Colonic mucosa (tissue), 4 donors: ENCODE measurements at regions not wholly inside any gene's neighbourhood (a gene's known extent, or its start where the extent isn't known, plus 50 kb on each side); places are given as distances from the start of the nearest gene placed in this dataset.

ENCODE experiments used
- DNase-seq: peaks from one replicate; pipeline ENCODE4 v3.0.0-alpha.2; 2020
- H3K27ac ChIP-seq: fragments of 200-600 bp; one replicate; pipeline ENCODE4 v1.8.0; 2021
- H3K27me3 ChIP-seq: fragments of 200-600 bp; one replicate; pipeline ENCODE4 v1.8.0; 2021
- H3K36me3 ChIP-seq: fragments of 200-600 bp; one replicate; pipeline ENCODE4 v1.8.0; 2021
- H3K4me1 ChIP-seq: fragments of 200-600 bp; one replicate; pipeline ENCODE4 v1.8.0; 2021; ENCODE audit warnings: mild to moderate bottlenecking
- H3K4me3 ChIP-seq: fragments of 200-600 bp; one replicate; pipeline ENCODE4 v1.8.0; 2021
- H3K9ac ChIP-seq, 2 donors: one replicate each; pipeline ENCODE4 v1.7.0; 2013; ENCODE audit warnings: control low read depth in 2 of 2, low read depth in 2 of 2, low read length in 2 of 2
- H3K9me3 ChIP-seq: fragments of 200-600 bp; one replicate; pipeline ENCODE4 v1.8.0; 2021
- CTCF ChIP-seq: fragments of 200-600 bp; IDR thresholded peaks from one replicate; pipeline ENCODE4 v1.8.0; 2022; ENCODE audit warnings: antibody characterized with exemption, mild to moderate bottlenecking
- intact Hi-C: fragments of 100-400 bp; cut with DNase I; formaldehyde crosslinking; loops from one replicate; pipeline ENCODE4 v1.14.1; 2022
- donor health status: healthy.
- donor health status: DM: no; HTN: no; CAD: no.
- donor health status: DM: no; HTN: no; CAD: no.

DNA sequence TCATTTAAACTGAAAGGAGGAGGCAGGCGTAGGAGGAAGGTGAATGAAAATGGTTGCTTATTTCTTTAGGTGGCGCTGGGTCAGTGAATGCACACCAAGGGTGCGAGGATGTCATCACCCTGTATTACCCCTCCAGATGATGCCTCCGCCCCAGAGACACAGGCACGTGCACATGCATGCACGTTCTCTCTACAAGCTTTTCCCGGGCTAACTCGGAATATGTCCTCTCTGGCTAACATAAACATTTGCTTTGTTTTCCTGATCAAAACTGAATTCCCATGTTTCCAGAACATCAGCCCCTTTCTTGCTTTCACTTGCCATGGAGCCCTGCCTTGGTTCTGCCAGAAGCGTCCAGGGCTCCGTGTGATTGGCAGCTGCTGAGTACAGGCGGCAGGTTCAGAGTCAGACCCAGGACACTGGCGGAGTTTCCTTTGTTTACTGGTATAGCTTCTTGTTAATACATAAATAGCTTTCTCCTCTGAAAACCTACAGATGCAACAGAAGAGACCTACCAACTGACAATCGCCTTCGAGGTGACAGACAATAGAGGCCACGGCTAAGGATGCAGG, 131.2 kb upstream of the RPS6KA2 start:
- Histone ChIP-seq H3K27ac (no peak overlapping the region), H3K4me1 (no peaks in the 10 kb centered on the region), H3K36me3 (no peaks in the 10 kb centered on the region), H3K9ac (no peak overlapping the region), H3K27me3 (no peaks in the 10 kb centered on the region), H3K9me3 (no peaks in the 10 kb centered on the region), H3K4me3 (no peak overlapping the region)
- DNase-seq, result no peak
- no peak for TF ChIP-seq CTCF
- intact Hi-C loops, result no loop called here

DNA sequence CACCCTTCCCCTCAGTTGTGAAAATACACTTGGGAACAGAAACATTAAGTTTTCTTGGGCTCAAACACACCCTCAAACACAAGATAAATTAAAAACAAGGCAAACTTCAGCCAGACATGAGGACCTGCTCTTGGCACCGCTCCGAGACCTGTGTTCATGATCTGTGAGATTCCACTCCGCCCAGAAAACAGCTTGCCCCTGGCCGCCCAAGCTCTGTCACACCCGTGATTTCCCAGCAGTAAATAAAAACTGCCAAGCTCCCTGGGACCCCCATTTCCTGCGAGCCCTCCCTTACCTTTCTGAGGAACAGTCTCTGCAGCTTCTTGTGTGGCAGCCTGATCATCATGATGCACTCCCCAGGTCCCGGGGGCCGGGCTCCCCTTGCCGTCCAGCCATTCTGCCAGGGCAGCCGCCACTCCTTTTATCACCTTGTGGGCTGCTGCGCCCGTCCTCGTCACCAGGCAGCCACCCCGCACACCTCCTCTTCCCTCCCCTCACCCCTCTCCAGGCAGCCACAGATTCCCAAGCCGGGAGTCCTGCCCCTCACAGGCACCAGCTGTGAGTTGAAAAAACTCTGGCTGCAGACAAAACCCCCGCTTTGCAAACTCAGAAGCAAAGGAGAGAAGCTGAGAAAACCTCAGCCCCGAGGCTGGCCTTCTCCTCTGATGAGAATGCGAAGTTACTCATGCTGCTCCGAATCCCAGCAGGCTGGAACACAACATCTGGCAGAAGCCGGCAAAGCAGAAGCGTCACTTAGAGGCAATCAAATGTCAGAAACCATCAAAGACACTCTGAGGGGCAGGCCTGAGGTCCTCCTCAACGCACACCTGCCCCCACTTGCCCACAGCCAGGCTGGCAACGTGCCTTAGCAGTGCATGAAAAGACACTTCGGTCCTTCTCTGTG, 130.4 kb upstream of the RPS6KA2 start:
- intact Hi-C loops, result no loop called here
- Histone ChIP-seq H3K27ac (no peak overlapping the region), H3K9ac (no peak overlapping the region), H3K27me3 (no peaks in the 10 kb centered on the region), H3K4me1 (no peaks in the 10 kb centered on the region), H3K4me3 (no peak overlapping the region), H3K9me3 (no peaks in the 10 kb centered on the region), H3K36me3 (no peaks in the 10 kb centered on the region)
- DNase-seq, result no peak
- TF ChIP-seq CTCF, result no peak

DNA sequence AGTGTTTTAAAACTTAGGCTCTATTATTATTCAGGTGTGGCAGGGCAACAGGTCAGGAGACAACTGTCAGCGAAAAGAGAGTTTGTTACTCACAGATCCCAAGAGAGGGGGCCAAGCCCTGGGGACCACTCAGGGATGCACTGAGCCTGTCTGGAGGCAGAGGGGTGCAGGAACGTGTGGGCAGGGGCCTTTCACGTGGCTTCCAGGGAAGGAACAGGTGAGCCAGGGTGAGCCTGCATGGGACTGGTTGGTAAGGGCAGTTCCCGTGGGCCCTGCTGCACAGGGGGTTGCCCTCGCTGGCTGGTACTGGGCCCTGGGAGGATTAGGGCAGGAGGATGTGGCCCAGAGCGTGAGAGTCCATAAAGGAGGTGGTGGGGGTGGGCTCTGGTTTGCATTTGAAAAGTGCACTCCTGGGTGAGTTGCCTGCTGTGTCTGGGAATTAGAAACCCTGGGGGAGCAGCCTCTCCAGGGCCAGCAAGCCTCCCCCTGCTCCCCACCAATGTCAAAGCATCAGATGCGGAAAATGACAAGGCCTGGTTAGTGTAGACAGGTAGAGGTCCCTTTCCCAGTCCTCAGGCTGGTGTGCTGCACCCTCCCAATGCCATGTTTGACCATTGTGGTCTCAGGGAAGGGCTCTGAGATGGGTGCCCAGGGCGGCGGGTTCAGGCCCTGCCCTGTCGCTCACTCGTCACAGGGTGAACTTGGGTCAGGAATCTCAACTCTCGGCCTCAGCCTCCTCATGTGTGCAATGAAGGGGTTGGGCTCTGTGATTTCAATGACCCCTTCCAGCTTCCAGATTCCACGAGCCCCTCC, 127.4 kb upstream of the RPS6KA2 start:
- intact Hi-C loops, result no loop called here
- Histone ChIP-seq H3K27ac (no peak overlapping the region), H3K27me3 (no peaks in the 10 kb centered on the region), H3K4me1 (no peaks in the 10 kb centered on the region), H3K4me3 (no peak overlapping the region), H3K36me3 (no peaks in the 10 kb centered on the region), H3K9ac (no peak overlapping the region), H3K9me3 (no peaks in the 10 kb centered on the region)
- DNase-seq, result no peak
- no peak for TF ChIP-seq CTCF

DNA sequence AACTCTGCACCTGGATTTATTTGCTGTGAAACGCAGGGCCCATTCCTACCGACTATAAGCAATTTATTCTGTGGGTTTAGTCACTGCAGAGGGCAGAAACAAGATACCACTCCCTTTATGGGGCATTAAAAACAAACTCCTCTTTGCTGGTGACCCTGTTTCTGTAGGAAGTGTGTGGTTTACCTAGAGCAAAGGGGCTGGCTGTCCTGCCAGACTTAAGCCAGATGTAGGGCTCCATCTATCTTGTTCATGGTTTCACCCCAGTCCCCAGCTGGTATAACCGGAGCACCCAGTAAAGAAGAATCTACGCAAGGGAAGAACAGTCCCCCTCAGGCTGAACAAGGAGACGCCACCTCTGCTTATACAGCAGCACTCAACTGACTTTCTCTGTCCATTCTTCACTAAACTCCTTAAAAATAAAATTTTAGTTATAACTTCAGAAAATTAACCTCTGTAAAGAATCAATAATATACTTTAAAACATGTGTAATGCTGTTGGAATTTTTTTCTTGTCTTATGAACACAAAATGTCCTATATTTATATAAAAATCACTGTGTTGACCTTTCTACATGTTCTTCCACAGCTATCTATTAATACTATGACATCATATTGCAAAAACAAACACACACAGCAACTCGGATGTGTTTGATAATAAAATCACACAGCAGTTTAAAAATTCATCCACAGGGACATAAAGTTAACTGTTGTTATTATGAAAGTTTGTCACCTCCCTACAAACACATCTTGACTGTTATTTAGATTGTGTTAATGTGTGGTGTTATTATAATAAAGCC, 126.1 kb upstream of the RPS6KA2 start:
- Histone ChIP-seq H3K4me1 (no peaks in the 10 kb centered on the region), H3K27me3 (no peaks in the 10 kb centered on the region), H3K4me3 (no peak overlapping the region), H3K9me3 (no peaks in the 10 kb centered on the region), H3K27ac (no peak overlapping the region), H3K36me3 (no peaks in the 10 kb centered on the region), H3K9ac (no peak overlapping the region)
- intact Hi-C loops, result no loop called here
- TF ChIP-seq CTCF, result no peak
- DNase-seq, result no peak

DNA sequence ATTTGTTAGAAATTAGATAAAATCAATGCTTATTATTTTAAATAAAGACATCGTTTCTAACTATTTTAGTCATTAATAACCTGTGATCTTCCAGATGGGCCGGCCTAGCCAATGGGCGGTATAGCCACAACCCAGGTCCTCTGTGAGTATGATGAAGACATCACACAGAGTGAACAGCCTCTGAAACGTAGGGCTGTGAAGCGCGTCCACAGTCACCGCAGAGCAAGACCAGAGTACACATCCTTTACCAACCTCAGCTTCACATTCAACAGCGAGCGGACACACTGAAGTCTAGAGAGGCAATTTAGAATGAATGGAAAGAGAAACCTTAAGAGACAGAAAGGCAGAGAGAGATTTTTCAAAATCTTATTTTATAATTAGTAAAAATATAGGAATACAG, 125.0 kb upstream of the RPS6KA2 start:
- DNase-seq, result no peak
- no peak overlapping the region for H3K9ac ChIP-seq

More for the DNA sequence above, 125.0 kb upstream of the RPS6KA2 start:
- no peak overlapping the region for H3K4me3 ChIP-seq
- no peaks in the 10 kb centered on the region for H3K9me3 ChIP-seq
- H3K36me3 ChIP-seq, result no peaks in the 10 kb centered on the region
- TF ChIP-seq CTCF, result no peak
- no peaks in the 10 kb centered on the region for H3K27me3 ChIP-seq
- intact Hi-C loops, result no loop called here
- no peaks in the 10 kb centered on the region for H3K4me1 ChIP-seq
- H3K27ac ChIP-seq, result no peak overlapping the region
